Thyroid gland (tissue), 4 donors: ENCODE measurements at regions not wholly inside any gene's neighbourhood (a gene's known extent, or its start where the extent isn't known, plus 50 kb on each side); places are given as distances from the start of the nearest gene placed in this dataset.
"Not testable (repeated sequence)": the region's sequence is repeated elsewhere in the genome, so short reads cannot be mapped to it uniquely, and the experiment has no call there.

Experiments used
- DNase-seq, 2 donors: peaks; one replicate each; pipeline ENCODE4 v3.0.0-alpha.2; 2019
- H3K27ac ChIP-seq, 3 donors: fragments of 200-600 bp; sonication (generic); 1 replicate in 2 of 3; 2 replicates in 1 of 3; pipeline ENCODE4 v1.5.1; 2016 to 2019; ENCODE audit warnings: mild to moderate bottlenecking in 1 of 3, moderate library complexity in 1 of 3
- H3K27me3 ChIP-seq: fragments of 200-600 bp; sonication (generic); one replicate; pipeline ENCODE4 v1.5.1; 2019
- H3K36me3 ChIP-seq, 2 donors: fragments of 200-600 bp; sonication (generic); one replicate each; pipeline ENCODE4 v1.5.1; 2016 to 2019
- H3K4me1 ChIP-seq, 2 donors: fragments of 200-600 bp; sonication (generic); one replicate each; pipeline ENCODE4 v1.5.1; 2017 to 2019
- H3K4me3 ChIP-seq, 3 donors: fragments of 200-600 bp; sonication (generic); replicated peaks in 1 of 3; 1 replicate in 2 of 3; 2 replicates in 1 of 3; pipeline ENCODE4 v1.5.1; 2016; ENCODE audit warnings: mild to moderate bottlenecking in 1 of 3
- H3K9me3 ChIP-seq: fragments of 200-600 bp; sonication (generic); one replicate; pipeline ENCODE4 v1.5.1; 2017
- CTCF ChIP-seq, 6 experiments: fragments of 200-600 bp in 3 of 6; fragments of 450-650 bp in 3 of 6; sonication (generic) in 3 of 6; IDR thresholded peaks; one replicate each; pipeline ENCODE4 v1.5.1; 2016 to 2019; ENCODE audit warnings: antibody characterized with exemption in 6 of 6, mild to moderate bottlenecking in 2 of 6, inconsistent platforms in 1 of 6, moderate library complexity in 1 of 6
- POLR2A ChIP-seq, 2 donors: fragments of 450-650 bp; IDR thresholded peaks; one replicate each; pipeline ENCODE4 v1.6.1; 2017; ENCODE audit warnings: antibody characterized with exemption in 2 of 2, mild to moderate bottlenecking in 2 of 2, moderate library complexity in 1 of 2
- WGBS, 2 donors: methylation state at CpG; one replicate each; pipeline ENCODE4 v1.1.5; 2017; 5-methylcytosine and 5-hydroxymethylcytosine counted together
- intact Hi-C: fragments of 100-400 bp; cut with DNase I; formaldehyde crosslinking; loops from one replicate; pipeline ENCODE4 v1.15.1; 2023

GRCh38 chr10:28400681-28401080 lies 97.8 kb upstream of the MPP7 start:
- DNase-seq, result no peak
- H3K4me3 ChIP-seq, result no peak overlapping the region
- WGBS, 2 donors, result 92 to 97% methylated on average over 5 of the region's 5 CpGs
- no peaks in the 10 kb centered on the region for H3K9me3 ChIP-seq
- intact Hi-C loops, result no loop called here
- TF ChIP-seq CTCF (IDR thresholded peaks at IDR 0.05) (no peak), POLR2A (IDR thresholded peaks at IDR 0.05) (no peak)
- no peaks in the 10 kb centered on the region for H3K4me1 ChIP-seq
- H3K27me3 ChIP-seq, result no peaks in the 10 kb centered on the region
- no peak overlapping the region for H3K27ac ChIP-seq
- no peaks in the 10 kb centered on the region for H3K36me3 ChIP-seq

GRCh38 chr10:28402611-28403073 lies 99.8 kb upstream of the MPP7 start:
- H3K36me3 ChIP-seq, H3K4me3 ChIP-seq, H3K9me3 ChIP-seq, intact Hi-C loops, H3K27me3 ChIP-seq, H3K4me1 ChIP-seq, H3K27ac ChIP-seq, DNase-seq: not testable (repeated sequence)
- 72 to 75% methylated on average over 7 of the region's 7 CpGs for WGBS, 2 donors

GRCh38 chr10:28403090-28403489 lies 100.2 kb upstream of the MPP7 start:
- Histone ChIP-seq H3K27me3 (no peaks in the 10 kb centered on the region), H3K4me3 (no peak overlapping the region), H3K36me3 (no peaks in the 10 kb centered on the region), H3K4me1 (no peaks in the 10 kb centered on the region), H3K9me3 (no peaks in the 10 kb centered on the region), H3K27ac (no peak overlapping the region)
- TF ChIP-seq CTCF (IDR thresholded peaks at IDR 0.05), result no peak
- TF ChIP-seq POLR2A (IDR thresholded peaks at IDR 0.05), result no peak
- intact Hi-C loops, result no loop called here
- DNase-seq, result no peak
- WGBS, 2 donors, result 95% methylated on average over 2 of the region's 2 CpGs

GRCh38 chr10:28408237-28408777 lies 105.4 kb upstream of the MPP7 start:
- intact Hi-C loops, result no loop called here
- WGBS, 2 donors, result 95 to 96% methylated on average over 4 of the region's 4 CpGs
- H3K9me3 ChIP-seq, result no peaks in the 10 kb centered on the region
- no peak overlapping the region for H3K27ac ChIP-seq
- H3K4me1 ChIP-seq, result no peaks in the 10 kb centered on the region
- no peak for DNase-seq
- no peak for TF ChIP-seq CTCF (IDR thresholded peaks at IDR 0.05)
- no peak for TF ChIP-seq POLR2A (IDR thresholded peaks at IDR 0.05)
- no peaks in the 10 kb centered on the region for H3K36me3 ChIP-seq
- H3K27me3 ChIP-seq, result no peaks in the 10 kb centered on the region
- no peak overlapping the region for H3K4me3 ChIP-seq

GRCh38 chr10:28410420-28411135 lies 107.7 kb upstream of the MPP7 start:
- no peaks in the 10 kb centered on the region for H3K36me3 ChIP-seq
- no peak overlapping the region for H3K27ac ChIP-seq
- no peak for DNase-seq
- H3K9me3 ChIP-seq, result no peaks in the 10 kb centered on the region
- no peaks in the 10 kb centered on the region for H3K4me1 ChIP-seq
- no peaks in the 10 kb centered on the region for H3K27me3 ChIP-seq
- intact Hi-C loops, result no loop called here
- H3K4me3 ChIP-seq, result no peak overlapping the region
- TF ChIP-seq CTCF (IDR thresholded peaks at IDR 0.05) (peak in 1 of 6 experiments; percentile 14), POLR2A (IDR thresholded peaks at IDR 0.05) (no peak)
- 16 to 22% methylated on average over 4 of the region's 4 CpGs for WGBS, 2 donors
